GM19468 (cell line): ENCODE measurements at regions not wholly inside any gene's neighbourhood (a gene's known extent, or its start where the extent isn't known, plus 50 kb on each side); places are given as distances from the start of the nearest gene placed in this dataset.

Source experiments
- ATAC-seq: cut with Tn5 transposase; IDR thresholded peaks from one replicate; pipeline ENCODE4 v1.9.1; 2021; ENCODE audit warnings: mild to moderate bottlenecking, moderate library complexity, moderate number of reproducible peaks; ENCODE audit not compliant: unreplicated experiment; ENCODE audit errors: extremely low read depth

- no peak for ATAC-seq
Observed at GRCh38 chr2:12317286-12317685, 399.4 kb upstream of the TRIB2 start.

DNA sequence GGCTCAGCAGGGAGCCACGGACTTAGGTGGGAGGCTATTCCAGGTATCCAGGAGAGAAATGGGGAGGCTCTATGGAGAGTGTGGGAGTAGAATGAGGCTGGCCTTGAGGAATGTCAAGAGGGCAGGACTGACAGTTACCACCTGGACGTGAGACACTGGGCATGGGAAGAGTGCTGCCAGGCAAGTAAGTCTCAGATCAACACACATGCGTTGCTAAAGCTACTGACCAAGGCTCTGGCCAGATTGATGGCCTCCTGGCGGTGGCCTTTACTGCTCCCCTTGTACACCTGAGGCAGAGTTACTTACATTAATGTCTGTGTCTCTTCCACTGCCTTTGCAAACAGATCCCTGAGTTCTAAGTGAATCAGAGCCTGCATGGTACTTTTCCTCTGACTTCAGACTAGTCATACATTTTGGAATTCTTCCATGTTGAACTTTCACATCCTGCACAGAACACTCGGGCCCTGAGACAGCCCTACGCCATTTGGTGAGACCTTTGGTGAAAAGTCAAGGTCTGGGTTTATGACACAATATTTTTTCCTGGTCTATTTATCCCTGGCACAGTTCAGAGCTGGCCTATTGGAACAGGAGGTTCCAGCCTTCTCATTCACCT, 398.8 kb upstream of the TRIB2 start:
- ATAC-seq = no peak

DNA sequence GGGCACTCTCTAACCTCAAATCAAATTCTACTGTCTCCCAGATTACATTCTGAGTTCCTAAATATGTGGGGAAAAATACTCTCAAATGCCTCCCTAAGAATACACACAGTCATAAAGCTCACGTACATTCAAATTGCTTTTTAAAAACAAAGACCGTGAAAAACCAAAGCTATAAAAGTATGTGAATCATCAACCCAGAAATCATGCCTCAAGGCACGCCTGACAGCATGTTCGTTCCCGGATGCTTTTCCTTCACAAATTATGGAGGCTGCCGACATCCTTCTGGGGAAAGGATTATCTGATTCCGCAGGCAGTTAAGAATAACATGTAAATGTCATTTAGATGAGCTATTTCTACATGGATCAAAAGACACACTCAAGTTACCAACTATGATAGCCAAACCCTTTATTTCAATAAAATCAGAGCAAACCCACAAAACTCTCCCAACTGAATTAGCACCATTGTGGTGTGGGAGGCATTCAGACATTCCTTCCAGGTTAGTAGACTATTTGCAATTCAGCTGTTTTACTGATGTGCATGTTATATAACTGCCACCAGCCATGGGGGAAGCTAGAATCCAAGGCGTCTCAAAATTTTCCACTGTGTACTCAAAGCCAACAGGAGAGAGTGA, 398.2 kb upstream of the TRIB2 start:
- no peak for ATAC-seq

DNA sequence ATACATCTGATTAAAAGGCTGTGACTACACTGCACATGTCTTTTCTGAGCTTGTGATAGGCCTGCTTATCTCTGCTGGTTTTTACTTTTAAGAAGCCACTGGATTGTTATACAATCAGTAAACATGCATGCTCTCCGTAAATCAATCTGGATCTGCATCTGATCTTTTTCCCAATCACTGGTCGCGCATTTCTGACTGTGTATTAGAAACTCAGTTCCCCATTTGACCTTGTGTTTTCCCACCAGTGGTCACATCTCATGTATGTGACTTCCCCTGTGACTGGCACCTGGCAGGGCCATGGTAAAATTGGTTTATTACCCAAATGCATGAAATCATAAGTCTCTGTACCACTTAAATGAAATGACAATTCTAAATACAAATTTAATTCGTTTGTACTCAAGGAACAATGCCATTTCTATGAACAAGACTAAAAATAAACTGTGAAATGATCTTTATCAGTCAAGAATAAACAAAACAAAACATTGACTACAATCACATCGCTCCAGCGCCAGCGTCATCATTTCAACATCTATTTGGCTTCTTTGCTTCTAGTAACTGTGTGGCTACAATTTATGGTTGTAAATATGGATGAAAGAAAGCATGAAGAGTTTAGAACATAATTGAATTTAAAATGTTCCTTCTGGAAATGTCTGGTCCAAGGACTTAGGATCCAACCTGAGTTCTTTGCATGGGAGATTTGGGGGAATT, 396.6 kb upstream of the TRIB2 start:
- no peak for ATAC-seq

DNA sequence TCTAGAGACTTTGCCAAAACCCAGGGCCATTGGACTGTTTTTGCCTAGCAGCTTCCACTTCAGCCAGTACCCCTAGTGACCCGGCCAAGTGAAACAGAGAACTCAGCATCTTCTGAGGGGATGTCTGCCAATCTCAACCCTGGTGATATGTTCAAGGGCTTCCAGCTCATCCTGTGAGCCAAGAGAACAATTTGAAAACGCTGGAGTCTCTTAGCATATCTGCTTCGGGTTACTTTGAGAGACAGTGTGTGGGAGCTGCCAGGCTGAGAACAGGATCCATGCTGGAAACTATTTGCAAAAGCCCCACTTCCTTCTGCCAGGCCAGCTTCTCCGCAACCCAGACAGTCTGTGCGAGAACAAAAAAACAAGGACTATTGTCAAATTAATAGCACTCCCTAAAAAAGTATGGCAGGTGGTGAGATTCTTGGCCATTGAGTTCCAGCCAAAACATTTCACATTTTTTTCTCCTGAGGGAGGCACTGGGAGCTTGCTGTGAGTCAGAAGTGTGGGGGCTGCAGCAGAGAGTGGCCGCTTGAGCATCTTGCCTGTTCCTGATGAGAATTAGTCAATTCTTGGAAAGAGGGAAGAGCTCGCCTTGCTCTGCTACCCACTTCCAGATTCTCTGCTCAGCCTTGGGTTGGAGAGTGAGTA, 395.6 kb upstream of the TRIB2 start:
- no peak for ATAC-seq

DNA sequence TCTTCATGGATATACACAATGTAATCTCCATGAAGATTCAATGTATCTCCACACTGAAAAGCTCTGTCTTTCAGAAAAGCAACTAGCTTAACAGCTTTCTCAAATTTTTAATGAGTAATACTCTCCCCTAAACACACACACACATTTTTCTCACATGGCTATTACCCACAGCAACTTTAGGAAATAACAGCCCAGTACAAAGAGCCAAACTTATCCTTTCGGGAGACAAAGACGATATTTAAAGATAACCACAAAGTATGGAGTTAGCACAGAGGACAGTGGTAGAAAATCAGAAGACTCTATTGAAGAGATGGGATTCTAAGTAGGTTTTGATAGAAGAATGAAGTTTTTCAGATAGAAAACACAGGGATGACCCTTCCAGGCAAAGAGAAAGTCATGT, 394.9 kb upstream of the TRIB2 start:
- ATAC-seq = no peak

DNA sequence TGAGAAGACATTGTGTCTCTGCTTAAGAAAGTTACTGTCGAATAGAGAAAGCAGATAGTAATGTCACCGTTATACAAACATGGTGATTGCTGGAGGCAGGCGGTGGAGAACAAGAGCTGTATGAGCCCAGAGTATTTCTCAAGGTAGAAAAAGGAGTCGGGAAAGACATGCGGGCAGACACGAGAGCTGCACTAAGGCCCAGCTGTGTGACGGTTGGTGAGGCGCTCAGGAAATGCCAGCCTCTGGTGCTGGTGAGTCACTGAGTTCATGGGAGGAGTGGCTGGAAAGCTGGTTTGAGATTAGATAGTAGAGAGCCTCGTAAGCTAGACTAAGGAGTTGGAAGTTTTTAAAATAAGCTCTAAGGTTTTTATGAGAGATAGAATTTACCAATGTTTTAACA, 390.9 kb upstream of the TRIB2 start:
- ATAC-seq = no peak

DNA sequence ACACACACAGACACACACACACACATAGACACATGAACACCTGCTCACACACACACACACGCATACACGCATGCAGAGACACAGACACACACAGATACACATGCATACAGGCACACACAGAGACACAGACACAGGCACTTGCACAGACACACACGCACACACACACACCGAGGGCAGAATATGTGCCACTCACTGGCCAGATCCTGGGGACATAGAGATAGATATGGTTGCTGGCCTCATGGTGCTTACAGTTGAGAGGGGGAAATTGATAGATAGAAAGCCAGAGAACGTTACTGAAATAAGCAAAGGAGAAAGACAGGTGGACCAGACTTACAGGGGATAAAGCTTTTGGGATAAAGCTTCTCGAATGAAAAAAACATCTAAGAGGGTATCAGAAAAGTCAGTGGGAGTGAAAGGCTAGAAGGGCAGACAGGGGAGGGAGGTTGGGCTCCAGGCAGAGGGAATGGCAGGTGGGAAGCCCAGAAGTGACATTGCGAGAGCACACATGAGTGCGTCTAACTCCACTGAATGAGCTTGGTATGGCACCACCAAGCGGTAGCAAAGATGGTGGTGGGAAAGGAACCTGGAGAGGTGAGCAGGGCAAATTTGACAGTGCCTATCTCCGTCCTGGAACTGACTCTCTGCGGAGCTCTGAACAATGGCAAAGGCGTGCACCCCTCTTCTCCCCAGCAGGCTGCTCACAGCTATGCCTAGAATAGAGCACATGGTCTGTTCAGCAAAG, 390.1 kb upstream of the TRIB2 start:
- ATAC-seq = no peak

DNA sequence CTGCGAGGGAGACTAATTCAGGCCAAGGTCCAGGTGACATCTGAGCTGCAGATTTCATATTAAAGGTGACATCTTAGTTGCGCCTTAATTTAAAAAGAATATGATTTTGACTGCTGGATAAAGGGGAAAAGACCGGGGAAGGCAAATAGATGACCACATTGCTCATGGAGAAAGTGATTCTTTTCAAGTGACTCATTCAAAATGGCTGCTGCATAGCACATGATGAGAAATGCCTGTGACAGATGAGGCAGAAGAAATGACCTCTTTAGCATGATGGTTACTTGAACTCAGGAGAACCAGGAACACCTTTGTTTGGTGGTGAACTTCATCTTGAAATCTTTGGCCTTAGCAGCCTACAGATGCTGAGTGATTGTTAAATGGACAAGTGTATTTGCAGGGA, 385.8 kb upstream of the TRIB2 start:
- no peak for ATAC-seq

GRCh38 chr2:12331698-12332097, 385.0 kb upstream of the TRIB2 start:
- no peak for ATAC-seq

DNA sequence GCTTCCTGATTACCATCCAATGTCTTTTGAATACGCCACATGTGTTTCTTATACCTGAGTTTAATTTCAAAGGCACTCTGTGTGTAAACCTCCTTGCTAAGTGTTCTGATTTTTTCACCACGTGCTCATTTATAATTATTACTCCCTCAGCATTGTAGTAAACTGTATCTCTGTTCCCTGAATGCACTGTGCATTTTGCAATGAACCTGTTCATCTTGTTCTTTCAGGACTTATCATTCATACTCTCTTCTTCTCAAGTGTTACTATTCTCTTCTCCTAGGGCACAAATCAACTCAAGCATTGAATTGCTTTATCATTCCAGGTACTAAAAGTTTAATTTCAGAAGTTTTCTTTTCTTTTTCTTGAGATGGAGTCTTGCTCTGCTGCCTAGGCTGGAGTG, 383.4 kb upstream of the TRIB2 start:
- ATAC-seq = no peak

GRCh38 chr2:12334412-12334966, 382.2 kb upstream of the TRIB2 start:
- ATAC-seq = no peak

DNA sequence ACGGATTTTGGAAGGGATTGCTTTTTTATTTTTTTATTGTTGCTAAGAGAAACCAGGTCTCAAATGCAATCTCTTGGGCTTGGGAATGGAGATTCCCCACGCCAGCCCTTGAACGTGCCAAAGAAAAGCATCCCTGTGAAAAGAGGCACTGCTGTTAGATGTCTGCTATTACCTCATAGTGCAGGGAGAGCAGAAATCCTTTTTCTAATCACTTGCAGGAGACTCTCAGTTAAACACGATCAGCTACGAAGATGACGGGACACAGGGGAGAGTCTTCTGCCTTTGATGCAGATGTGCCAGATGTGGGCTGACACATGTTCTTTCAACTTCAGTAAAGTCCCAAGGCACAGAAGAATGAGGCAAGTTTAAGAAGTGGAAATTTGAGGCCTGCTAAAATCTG, 381.6 kb upstream of the TRIB2 start:
- no peak for ATAC-seq

GRCh38 chr2:12335995-12336394, 380.7 kb upstream of the TRIB2 start:
- no peak for ATAC-seq

DNA sequence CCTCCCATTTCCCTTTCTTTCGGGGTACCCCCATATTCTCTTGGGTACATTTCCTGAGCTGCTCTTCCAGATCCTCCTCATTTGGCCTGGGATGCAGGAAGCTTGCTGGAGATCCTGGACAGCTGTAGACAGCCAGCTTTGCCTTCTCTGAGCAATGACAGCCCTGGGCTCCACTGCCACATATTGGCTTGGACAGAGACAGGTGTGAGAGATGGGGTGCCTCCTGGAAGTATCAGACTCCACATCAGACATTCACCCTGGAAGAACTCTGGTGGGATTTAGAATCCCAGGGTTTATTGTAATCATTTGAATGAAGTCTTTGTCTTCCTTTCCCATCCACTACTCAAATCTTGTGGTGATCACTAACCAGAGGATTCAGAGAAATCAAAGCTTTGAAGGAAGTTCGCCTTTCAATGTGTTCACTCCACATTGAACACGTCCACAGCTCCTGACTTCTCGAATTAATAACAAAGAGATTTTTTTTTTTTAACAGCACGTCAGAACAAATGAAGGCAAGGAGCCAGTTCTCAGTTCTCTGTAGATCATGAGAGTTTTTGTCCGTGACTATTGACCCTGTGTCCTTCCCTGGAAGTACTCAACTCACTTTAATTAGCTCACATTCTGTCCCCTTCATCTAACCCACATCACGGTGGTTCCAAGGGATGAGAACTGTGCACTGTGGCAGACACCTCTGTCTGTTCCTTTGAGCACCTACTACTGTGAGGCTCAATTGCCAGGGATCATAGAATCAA, 377.6 kb upstream of the TRIB2 start:
- no peak for ATAC-seq

- ATAC-seq = no peak
Observed at GRCh38 chr2:12340164-12340563, 376.6 kb upstream of the TRIB2 start.

GRCh38 chr2:12341215-12341614, 375.5 kb upstream of the TRIB2 start:
- ATAC-seq = no peak

DNA sequence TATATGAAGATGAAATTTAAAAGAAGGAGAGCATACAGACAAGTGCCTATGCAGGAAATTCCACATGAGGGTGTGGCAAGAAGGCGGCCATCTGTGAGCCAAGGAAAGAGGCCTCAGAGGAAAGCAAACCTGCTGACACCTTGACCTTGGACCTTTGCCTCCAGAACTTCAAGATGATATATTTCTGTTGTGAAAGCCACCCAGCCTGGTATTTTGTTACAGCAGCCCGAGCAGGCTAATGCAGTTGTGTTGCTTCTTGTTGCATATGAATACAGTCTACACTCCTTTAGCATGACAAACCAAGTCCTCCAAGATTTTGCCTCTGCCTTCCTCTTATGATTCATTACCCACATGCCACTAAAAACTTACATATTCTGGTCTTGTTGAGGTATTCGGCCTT, 374.8 kb upstream of the TRIB2 start:
- no peak for ATAC-seq

DNA sequence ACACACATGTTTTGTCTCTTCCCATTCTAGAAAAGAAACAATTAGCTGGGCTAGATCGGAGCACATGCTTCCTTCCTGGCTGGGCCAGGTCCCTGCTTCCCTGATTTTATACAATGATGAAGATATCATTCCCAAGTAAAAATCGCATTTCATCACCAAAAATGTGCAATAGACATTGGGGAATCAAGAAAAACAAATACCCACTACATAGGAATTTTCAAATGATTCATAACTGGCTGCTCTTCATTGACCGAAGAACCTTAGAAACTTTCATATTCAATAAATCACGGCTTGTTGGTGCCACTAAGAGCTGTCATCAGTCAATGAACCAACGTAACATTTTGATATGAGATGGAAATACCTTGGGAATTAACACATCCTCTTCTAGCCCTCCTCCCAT, 373.6 kb upstream of the TRIB2 start:
- no peak for ATAC-seq

DNA sequence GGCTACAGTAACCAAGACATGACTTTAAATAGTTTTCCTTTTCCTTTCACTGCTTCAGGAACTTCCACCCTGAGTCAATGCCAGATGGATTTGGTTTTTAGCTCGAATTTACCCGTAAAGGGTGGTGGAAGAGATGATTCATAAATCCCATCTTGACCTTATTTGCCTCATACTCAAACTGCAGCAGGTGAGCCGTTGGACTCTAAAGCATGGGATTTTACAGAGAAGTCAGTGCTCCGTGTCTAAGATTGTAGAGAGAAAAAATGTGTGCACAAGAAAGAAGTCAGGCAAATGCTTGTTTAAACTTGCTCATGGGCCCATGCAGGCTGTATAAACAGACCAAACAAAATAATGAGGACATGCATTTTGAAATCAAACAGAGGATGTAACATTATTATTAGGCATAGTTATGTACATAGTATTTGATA, 369.7 kb upstream of the TRIB2 start:
- no peak for ATAC-seq
